ENCODE measurements at regions not wholly inside any gene's neighbourhood (a gene's known extent, or its start where the extent isn't known, plus 50 kb on each side); places are given as distances from the start of the nearest gene placed in this dataset.
"Not testable (repeated sequence)": the region's sequence is repeated elsewhere in the genome, so short reads cannot be mapped to it uniquely, and the experiment has no call there.

- no peaks in the 10 kb centered on the region for H3K4me1 Mint-ChIP-seq
- H3K27me3 Mint-ChIP-seq = no peaks in the 10 kb centered on the region
- no peak overlapping the region for H3K27ac Mint-ChIP-seq
- DNase-seq = no peak
- no peak for ATAC-seq (ENCODE audit: low read depth in 2 of 2)
- peaks cover 0 to 13% (median 4%) of the 10 kb centered on the region in 7 donors for H3K9me3 Mint-ChIP-seq
- H3K36me3 Mint-ChIP-seq = no peaks in the 10 kb centered on the region
- H3K4me3 Mint-ChIP-seq = no peak overlapping the region
These were observed 162.3 kb downstream of the TPBG start for GRCh38 chr6:82525775-82526495.

GRCh38 chr6:82529960-82530460 is 166.4 kb downstream of the TPBG start:
- not testable (repeated sequence) for H3K9me3 Mint-ChIP-seq; H3K4me1 Mint-ChIP-seq; H3K27me3 Mint-ChIP-seq; H3K4me3 Mint-ChIP-seq; H3K27ac Mint-ChIP-seq; DNase-seq; ATAC-seq (ENCODE audit: low read depth in 2 of 2); H3K36me3 Mint-ChIP-seq

GRCh38 chr6:82534876-82535275 is 171.3 kb downstream of the TPBG start:
- ATAC-seq (ENCODE audit: low read depth in 2 of 2) (no peak), DNase-seq (no peak)
- Mint-ChIP-seq H3K4me1 (no peaks in the 10 kb centered on the region), H3K4me3 (no peak overlapping the region), H3K36me3 (no peaks in the 10 kb centered on the region), H3K27me3 (no peaks in the 10 kb centered on the region), H3K9me3 (peaks cover 0 to 8% (median 0%) of the 10 kb centered on the region in 7 donors), H3K27ac (no peak overlapping the region)

- H3K4me1 Mint-ChIP-seq; H3K36me3 Mint-ChIP-seq; ATAC-seq (ENCODE audit: low read depth in 2 of 2); H3K27me3 Mint-ChIP-seq; H3K27ac Mint-ChIP-seq; H3K4me3 Mint-ChIP-seq; DNase-seq: not testable (repeated sequence)
- peaks cover 6 to 17% (median 11%) of the 10 kb centered on the region in 7 donors for H3K9me3 Mint-ChIP-seq
These were observed 185.9 kb downstream of the TPBG start for GRCh38 chr6:82549480-82549879.

GRCh38 chr6:82551311-82551710 is 187.7 kb downstream of the TPBG start:
- H3K4me3 Mint-ChIP-seq; H3K4me1 Mint-ChIP-seq; DNase-seq; H3K27ac Mint-ChIP-seq; H3K36me3 Mint-ChIP-seq; H3K27me3 Mint-ChIP-seq; ATAC-seq (ENCODE audit: low read depth in 2 of 2): not testable (repeated sequence)
- peaks cover 4 to 11% (median 8%) of the 10 kb centered on the region in 7 donors for H3K9me3 Mint-ChIP-seq

- DNase-seq (no peak), ATAC-seq (ENCODE audit: low read depth in 2 of 2) (no peak)
- Mint-ChIP-seq H3K4me3 (no peak overlapping the region), H3K27ac (no peak overlapping the region), H3K9me3 (peaks cover 1 to 10% (median 8%) of the 10 kb centered on the region in 7 donors), H3K4me1 (no peaks in the 10 kb centered on the region), H3K27me3 (no peaks in the 10 kb centered on the region), H3K36me3 (peaks cover 0 to 7% of the 10 kb centered on the region in 2 donors)
These were observed 188.2 kb downstream of the TPBG start for GRCh38 chr6:82551831-82552230.

GRCh38 chr6:82553863-82554531 is 190.4 kb downstream of the TPBG start:
- DNase-seq (no peak), ATAC-seq (ENCODE audit: low read depth in 2 of 2) (no peak)
- Mint-ChIP-seq H3K9me3 (peaks cover 2 to 14% (median 8%) of the 10 kb centered on the region in 7 donors), H3K36me3 (peaks cover 0 to 7% of the 10 kb centered on the region in 2 donors), H3K27ac (no peak overlapping the region), H3K4me3 (no peak overlapping the region), H3K27me3 (no peaks in the 10 kb centered on the region), H3K4me1 (no peaks in the 10 kb centered on the region)

- peaks cover 0 to 7% of the 10 kb centered on the region in 2 donors for H3K36me3 Mint-ChIP-seq
- ATAC-seq (ENCODE audit: low read depth in 2 of 2) = no peak
- H3K27me3 Mint-ChIP-seq = no peaks in the 10 kb centered on the region
These were observed 191.0 kb downstream of the TPBG start for GRCh38 chr6:82554666-82555065.

GRCh38 chr6:82555801-82556200 is 192.2 kb downstream of the TPBG start:
- Mint-ChIP-seq H3K9me3 (peaks cover 0 to 9% (median 2%) of the 10 kb centered on the region in 7 donors), H3K36me3 (peaks cover 0 to 1% of the 10 kb centered on the region in 2 donors), H3K27ac (no peak overlapping the region), H3K4me1 (no peaks in the 10 kb centered on the region), H3K27me3 (no peaks in the 10 kb centered on the region), H3K4me3 (no peak overlapping the region)
- no peak for ATAC-seq (ENCODE audit: low read depth in 2 of 2)
- no peak for DNase-seq

More at GRCh38 chr6:82554666-82555065, 191.0 kb downstream of the TPBG start:
- DNase-seq = no peak
- Mint-ChIP-seq H3K4me1 (no peaks in the 10 kb centered on the region), H3K9me3 (peaks cover 0 to 14% (median 8%) of the 10 kb centered on the region in 7 donors), H3K27ac (no peak overlapping the region), H3K4me3 (no peak overlapping the region)

GRCh38 chr6:82558531-82558930 is 194.9 kb downstream of the TPBG start:
- not testable (repeated sequence) for H3K4me1 Mint-ChIP-seq; H3K4me3 Mint-ChIP-seq; H3K36me3 Mint-ChIP-seq; H3K27me3 Mint-ChIP-seq; H3K9me3 Mint-ChIP-seq; ATAC-seq (ENCODE audit: low read depth in 2 of 2); DNase-seq; H3K27ac Mint-ChIP-seq

- Mint-ChIP-seq H3K36me3 (no peaks in the 10 kb centered on the region), H3K27ac (no peak overlapping the region), H3K27me3 (no peaks in the 10 kb centered on the region), H3K4me3 (no peak overlapping the region), H3K4me1 (no peaks in the 10 kb centered on the region), H3K9me3 (peaks cover 0 to 8% (median 0%) of the 10 kb centered on the region in 7 donors)
- no peak for ATAC-seq (ENCODE audit: low read depth in 2 of 2)
- no peak for DNase-seq
These were observed 204.0 kb downstream of the TPBG start for GRCh38 chr6:82567621-82568020.

GRCh38 chr6:82568290-82568993 is 204.8 kb downstream of the TPBG start:
- no peak overlapping the region for H3K4me3 Mint-ChIP-seq
- H3K27ac Mint-ChIP-seq = no peak overlapping the region
- no peaks in the 10 kb centered on the region for H3K36me3 Mint-ChIP-seq
- DNase-seq (no peak), ATAC-seq (ENCODE audit: low read depth in 2 of 2) (no peak)
- H3K4me1 Mint-ChIP-seq = no peaks in the 10 kb centered on the region
- H3K9me3 Mint-ChIP-seq = peaks cover 0 to 8% (median 0%) of the 10 kb centered on the region in 7 donors
- no peaks in the 10 kb centered on the region for H3K27me3 Mint-ChIP-seq

GRCh38 chr6:82569022-82569421 is 205.4 kb downstream of the TPBG start:
- Mint-ChIP-seq H3K4me1 (no peaks in the 10 kb centered on the region), H3K9me3 (peaks cover 0 to 8% (median 0%) of the 10 kb centered on the region in 7 donors), H3K4me3 (no peak overlapping the region), H3K27ac (no peak overlapping the region), H3K27me3 (no peaks in the 10 kb centered on the region), H3K36me3 (no peaks in the 10 kb centered on the region)
- ATAC-seq (ENCODE audit: low read depth in 2 of 2) (no peak), DNase-seq (no peak)
